GM12892 (cell line): ENCODE measurements at regions not wholly inside any gene's neighbourhood (a gene's known extent, or its start where the extent isn't known, plus 50 kb on each side); places are given as distances from the start of the nearest gene placed in this dataset.

Experiments used
- POLR2A ChIP-seq: IDR thresholded peaks from 2 replicates; pipeline ENCODE4 v1.6.1; 2011; ENCODE audit warnings: low read depth, low read length, control low read depth
- POLR2AphosphoS5 ChIP-seq: IDR thresholded peaks from 2 replicates; pipeline ENCODE4 v1.6.1; 2011; ENCODE audit warnings: low read depth, low read length, control low read depth

DNA sequence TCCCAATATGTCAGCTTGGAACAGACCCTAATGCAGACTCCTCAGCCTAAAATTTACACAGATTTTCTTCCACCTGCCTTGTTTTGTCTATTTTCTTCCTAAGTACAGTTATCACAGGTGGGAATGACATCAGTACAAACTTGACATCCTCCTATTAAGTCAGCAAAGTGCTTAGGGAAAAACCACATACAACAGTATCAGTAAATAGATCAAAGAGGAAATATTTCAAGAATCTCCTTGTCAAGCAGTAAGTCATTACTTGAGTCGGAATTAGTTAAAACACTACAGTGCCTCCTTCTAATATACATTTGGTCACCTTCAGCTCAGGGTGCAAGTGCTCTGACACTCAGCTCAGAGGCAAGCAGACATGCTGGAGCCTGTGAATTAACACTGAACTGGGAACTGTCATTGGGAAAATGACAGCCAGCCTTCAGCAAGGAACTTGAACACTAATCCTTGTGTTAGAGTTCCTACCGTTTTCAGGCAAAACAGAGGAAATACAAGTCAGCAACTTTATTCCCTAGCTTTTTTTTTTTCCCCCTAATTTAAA lies 394.3 kb upstream of the HTR2A start:
- TF ChIP-seq POLR2A: no peak
- TF ChIP-seq POLR2AphosphoS5: no peak
